ENCODE measurements at regions not wholly inside any gene's neighbourhood (a gene's known extent, or its start where the extent isn't known, plus 50 kb on each side); places are given as distances from the start of the nearest gene placed in this dataset.

GRCh38 chr2:66827851-66828250 lies 392.9 kb downstream of the MEIS1 start:
- DNase-seq, result no peak
- intact Hi-C loops (cut with DNase I; ENCODE audit: low total_unique reads) (no loop called here), in situ Hi-C loops (cut with MboI; ENCODE audit: low sequenced_read_pairs in 4 of 4) (no loop called here)
- TF ChIP-seq CTCF (IDR thresholded peaks at IDR 0.05 in 4 of 5, conservative IDR thresholded peaks at IDR 0.05 in 1 of 5), result no peak
- no peak for TF ChIP-seq POLR2A (IDR thresholded peaks at IDR 0.05)
- no peaks in the 10 kb centered on the region for H3K27me3 ChIP-seq
- H3K4me3 ChIP-seq, result no peak overlapping the region
- no peaks in the 10 kb centered on the region for H3K9me3 ChIP-seq
- H3K27ac ChIP-seq, result no peak overlapping the region
- H3K4me1 ChIP-seq, result no peaks in the 10 kb centered on the region
- H3K36me3 ChIP-seq, result no peaks in the 10 kb centered on the region
- no peak for ATAC-seq

- no peaks in the 10 kb centered on the region for H3K9me3 ChIP-seq
- intact Hi-C loops (cut with DNase I; ENCODE audit: low total_unique reads) (no loop called here), in situ Hi-C loops (cut with MboI; ENCODE audit: low sequenced_read_pairs in 4 of 4) (no loop called here)
- H3K4me3 ChIP-seq, result no peak overlapping the region
- H3K36me3 ChIP-seq, result no peaks in the 10 kb centered on the region
- no peaks in the 10 kb centered on the region for H3K27me3 ChIP-seq
- ATAC-seq, result no peak
- DNase-seq, result no peak
- no peaks in the 10 kb centered on the region for H3K4me1 ChIP-seq
- TF ChIP-seq POLR2A (IDR thresholded peaks at IDR 0.05) (no peak), CTCF (IDR thresholded peaks at IDR 0.05 in 4 of 5, conservative IDR thresholded peaks at IDR 0.05 in 1 of 5) (no peak)
- no peak overlapping the region for H3K27ac ChIP-seq
These were observed 394.0 kb downstream of the MEIS1 start for GRCh38 chr2:66828876-66829275.

- intact Hi-C loops (cut with DNase I; ENCODE audit: low total_unique reads) (no loop called here), in situ Hi-C loops (cut with MboI; ENCODE audit: low sequenced_read_pairs in 4 of 4) (no loop called here)
- no peaks in the 10 kb centered on the region for H3K36me3 ChIP-seq
- DNase-seq (no peak), ATAC-seq (no peak)
- no peaks in the 10 kb centered on the region for H3K4me1 ChIP-seq
- no peaks in the 10 kb centered on the region for H3K9me3 ChIP-seq
- TF ChIP-seq POLR2A (IDR thresholded peaks at IDR 0.05) (no peak), CTCF (IDR thresholded peaks at IDR 0.05 in 4 of 5, conservative IDR thresholded peaks at IDR 0.05 in 1 of 5) (no peak)
- H3K4me3 ChIP-seq, result no peak overlapping the region
- H3K27me3 ChIP-seq, result no peaks in the 10 kb centered on the region
- H3K27ac ChIP-seq, result no peak overlapping the region
These were observed 396.0 kb downstream of the MEIS1 start for GRCh38 chr2:66830881-66831280.

- no peak for ATAC-seq
- intact Hi-C loops (cut with DNase I; ENCODE audit: low total_unique reads), result no loop called here
These were observed 397.9 kb downstream of the MEIS1 start for GRCh38 chr2:66832646-66833435.

More at GRCh38 chr2:66832646-66833435, 397.9 kb downstream of the MEIS1 start:
- H3K9me3 ChIP-seq, result no peaks in the 10 kb centered on the region
- no peak overlapping the region for H3K4me3 ChIP-seq
- no peak overlapping the region for H3K27ac ChIP-seq
- H3K36me3 ChIP-seq, result no peaks in the 10 kb centered on the region
- H3K27me3 ChIP-seq, result no peaks in the 10 kb centered on the region
- in situ Hi-C loops (cut with MboI; ENCODE audit: low sequenced_read_pairs in 4 of 4), result no loop called here
- DNase-seq, result no peak
- TF ChIP-seq POLR2A (IDR thresholded peaks at IDR 0.05), result no peak
- TF ChIP-seq CTCF (IDR thresholded peaks at IDR 0.05 in 4 of 5, conservative IDR thresholded peaks at IDR 0.05 in 1 of 5), result no peak
- H3K4me1 ChIP-seq, result no peaks in the 10 kb centered on the region
